NCI-H526 (cell line): ENCODE measurements at regions not wholly inside any gene's neighbourhood (a gene's known extent, or its start where the extent isn't known, plus 50 kb on each side); places are given as distances from the start of the nearest gene placed in this dataset.
"Not testable (repeated sequence)": the region's sequence is repeated elsewhere in the genome, so short reads cannot be mapped to it uniquely, and the experiment has no call there.

Source experiments
- DNase-seq, 2 experiments: peaks; one replicate each; lab custom pipeline; 2025; lab: John Stamatoyannopoulos, UW

- no peak for DNase-seq
Observed at GRCh38 chr1:233473549-233474204, 140.2 kb upstream of the KCNK1 start.

GRCh38 chr1:233477359-233477758, 136.5 kb upstream of the KCNK1 start:
- DNase-seq, result no peak

GRCh38 chr1:233478611-233479010, 135.3 kb upstream of the KCNK1 start:
- no peak for DNase-seq

- no peak for DNase-seq
Observed at GRCh38 chr1:233479110-233479890, 134.6 kb upstream of the KCNK1 start.

GRCh38 chr1:233480198-233480597, 133.7 kb upstream of the KCNK1 start:
- no peak for DNase-seq

- no peak for DNase-seq
Observed at GRCh38 chr1:233482388-233482787, 131.5 kb upstream of the KCNK1 start.

GRCh38 chr1:233485385-233485784, 128.5 kb upstream of the KCNK1 start:
- no peak for DNase-seq

- no peak for DNase-seq
Observed at GRCh38 chr1:233485809-233486398, 128.0 kb upstream of the KCNK1 start.

- no peak for DNase-seq
Observed at GRCh38 chr1:233487408-233487807, 126.5 kb upstream of the KCNK1 start.

- no peak for DNase-seq
Observed at GRCh38 chr1:233489411-233489810, 124.5 kb upstream of the KCNK1 start.

GRCh38 chr1:233490488-233490887, 123.4 kb upstream of the KCNK1 start:
- DNase-seq, result no peak

- no peak for DNase-seq
Observed at GRCh38 chr1:233491953-233492620, 121.8 kb upstream of the KCNK1 start.

GRCh38 chr1:233496993-233497392, 116.9 kb upstream of the KCNK1 start:
- no peak for DNase-seq

- DNase-seq, result no peak
Observed at GRCh38 chr1:233497679-233498078, 116.2 kb upstream of the KCNK1 start.

GRCh38 chr1:233500106-233500505, 113.8 kb upstream of the KCNK1 start:
- DNase-seq, result no peak

- DNase-seq, result no peak
Observed at GRCh38 chr1:233503366-233503954, 110.4 kb upstream of the KCNK1 start.

- DNase-seq, result no peak
Observed at GRCh38 chr1:233505130-233505529, 108.8 kb upstream of the KCNK1 start.

- DNase-seq, result not testable (repeated sequence)
Observed at GRCh38 chr1:233505889-233506288, 108.0 kb upstream of the KCNK1 start.

GRCh38 chr1:233509526-233509925, 104.4 kb upstream of the KCNK1 start:
- no peak for DNase-seq

GRCh38 chr1:233512538-233512937, 101.4 kb upstream of the KCNK1 start:
- no peak for DNase-seq

GRCh38 chr1:233513431-233513830, 100.5 kb upstream of the KCNK1 start:
- DNase-seq, result no peak

- DNase-seq, result no peak
Observed at GRCh38 chr1:233514946-233515391, 98.9 kb upstream of the KCNK1 start.
